ENCODE measurements at regions not wholly inside any gene's neighbourhood (a gene's known extent, or its start where the extent isn't known, plus 50 kb on each side); places are given as distances from the start of the nearest gene placed in this dataset.

DNA sequence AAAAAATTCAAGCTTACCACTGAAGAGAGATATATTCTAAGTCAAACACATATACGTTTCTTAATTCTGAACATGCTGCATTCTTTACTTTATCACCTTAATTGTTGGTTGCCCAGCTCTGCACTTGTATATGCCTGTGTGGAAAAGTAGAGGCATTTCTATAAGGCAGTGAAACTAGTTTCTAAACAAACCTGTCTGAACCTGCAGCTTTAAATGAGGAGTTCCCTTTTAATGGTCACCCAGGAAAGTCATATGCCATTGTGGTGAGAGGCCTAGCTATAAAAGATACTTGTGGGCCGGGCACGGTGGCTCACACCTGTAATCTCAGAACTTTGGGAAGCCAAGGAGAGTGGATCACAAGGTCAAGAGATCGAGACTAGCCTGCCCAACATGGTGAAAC lies 147.4 kb upstream of the RXFP1 start:
- H4K20me1 ChIP-seq (replicated peaks; ENCODE audit: control insufficient read depth, extremely low read depth, insufficient read depth, low read length) = no peaks in the 10 kb centered on the region

More for the DNA sequence above, 147.4 kb upstream of the RXFP1 start:
- ChIA-PET POLR2A (no interaction called here), CTCF (interaction anchor here (1.3 to 1.9 kb wide), 3 partner anchors 10 to 18 kb away, joined by 4 read pairs; no protein-coding TSS in a partner anchor)
- intact Hi-C loops (cut with micrococcal nuclease) = loop anchor here (5.0 kb wide), 1 partner anchor 382 kb away; no protein-coding TSS in a partner anchor
- Histone ChIP-seq H3K4me1 (ENCODE audit: control insufficient read depth, extremely low read depth, insufficient read depth, low read length) (peaks cover 22% of the 10 kb centered on the region), H3K9ac (replicated peaks; ENCODE audit: extremely low read depth, insufficient read depth, low read length) (no peak overlapping the region), H3K9me1 (replicated peaks; ENCODE audit: control insufficient read depth, extremely low read depth, insufficient read depth, low read length) (no peaks in the 10 kb centered on the region), H3K36me3 (ENCODE audit: control insufficient read depth in 2 of 2, extremely low read depth in 1 of 2, insufficient read depth in 2 of 2, low read length in 2 of 2) (no peaks in the 10 kb centered on the region), H3K27me3 (ENCODE audit: control insufficient read depth in 2 of 2, insufficient read depth in 2 of 2, low read length in 2 of 2) (no peaks in the 10 kb centered on the region), H3K27ac (ENCODE audit: insufficient read depth, low read depth, low read length) (no peak overlapping the region), H3K4me2 (ENCODE audit: insufficient read depth, low read length) (no peak overlapping the region), H3K9me3 (replicated peaks; ENCODE audit: control insufficient read depth, insufficient read depth, low read length) (no peaks in the 10 kb centered on the region), H2AFZ (ENCODE audit: low read depth, low read length) (no peak overlapping the region), H3K79me2 (ENCODE audit: control insufficient read depth, insufficient read depth, low read length) (no peaks in the 10 kb centered on the region), H3K4me3 (replicated peaks in 1 of 3; ENCODE audit: insufficient read depth in 1 of 3, low read depth in 1 of 3, low read length in 3 of 3) (no peak overlapping the region)
- no peak for TF ChIP-seq POLR2AphosphoS5 (IDR thresholded peaks at IDR 0.05; ENCODE audit: insufficient read depth, low read depth, low read length)
- TF ChIP-seq, protein P1, sequence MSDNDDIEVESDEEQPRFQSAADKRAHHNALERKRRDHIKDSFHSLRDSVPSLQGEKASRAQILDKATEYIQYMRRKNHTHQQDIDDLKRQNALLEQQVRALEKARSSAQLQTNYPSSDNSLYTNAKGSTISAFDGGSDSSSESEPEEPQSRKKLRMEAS (IDR thresholded peaks at IDR 0.05; ENCODE audit: insufficient read depth, insufficient read length) = no peak
- TF ChIP-seq MYC (IDR thresholded peaks at IDR 0.05; ENCODE audit: low read depth, low read length) = no peak
- no peak for TF ChIP-seq POLR2A (IDR thresholded peaks at IDR 0.05; ENCODE audit: low read depth, low read length)
- TF ChIP-seq GATA2 (IDR thresholded peaks at IDR 0.05; ENCODE audit: insufficient read depth, insufficient read length, low read depth, low read length) = no peak
- TF ChIP-seq, protein P2, sequence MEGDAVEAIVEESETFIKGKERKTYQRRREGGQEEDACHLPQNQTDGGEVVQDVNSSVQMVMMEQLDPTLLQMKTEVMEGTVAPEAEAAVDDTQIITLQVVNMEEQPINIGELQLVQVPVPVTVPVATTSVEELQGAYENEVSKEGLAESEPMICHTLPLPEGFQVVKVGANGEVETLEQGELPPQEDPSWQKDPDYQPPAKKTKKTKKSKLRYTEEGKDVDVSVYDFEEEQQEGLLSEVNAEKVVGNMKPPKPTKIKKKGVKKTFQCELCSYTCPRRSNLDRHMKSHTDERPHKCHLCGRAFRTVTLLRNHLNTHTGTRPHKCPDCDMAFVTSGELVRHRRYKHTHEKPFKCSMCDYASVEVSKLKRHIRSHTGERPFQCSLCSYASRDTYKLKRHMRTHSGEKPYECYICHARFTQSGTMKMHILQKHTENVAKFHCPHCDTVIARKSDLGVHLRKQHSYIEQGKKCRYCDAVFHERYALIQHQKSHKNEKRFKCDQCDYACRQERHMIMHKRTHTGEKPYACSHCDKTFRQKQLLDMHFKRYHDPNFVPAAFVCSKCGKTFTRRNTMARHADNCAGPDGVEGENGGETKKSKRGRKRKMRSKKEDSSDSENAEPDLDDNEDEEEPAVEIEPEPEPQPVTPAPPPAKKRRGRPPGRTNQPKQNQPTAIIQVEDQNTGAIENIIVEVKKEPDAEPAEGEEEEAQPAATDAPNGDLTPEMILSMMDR (IDR thresholded peaks at IDR 0.05; ENCODE audit: extremely low read depth in 1 of 2, insufficient read depth in 1 of 2, low read depth in 1 of 2, low read length in 2 of 2) = no peak
- no peak for TF ChIP-seq EZH2 (IDR thresholded peaks at IDR 0.05; ENCODE audit: borderline replicate concordance, low read depth, low read length, severe bottlenecking)
- TF ChIP-seq FOS (IDR thresholded peaks at IDR 0.05; ENCODE audit: borderline replicate concordance, insufficient read depth, low read length) = no peak
- no peak for TF ChIP-seq JUN (IDR thresholded peaks at IDR 0.05; ENCODE audit: borderline replicate concordance, insufficient read depth, insufficient read length, low read depth)
- no peak for FAIRE-seq
- DNase-seq (ENCODE audit: low read depth, low spot score) = no peak
- no TSS peak for BruUV-seq (replicated peaks)
- dilution Hi-C loops (cut with MboI; ENCODE audit: extremely low pct_ligation_motif_present, low sequenced_read_pairs) = no loop called here
